ENCODE measurements at regions not wholly inside any gene's neighbourhood (a gene's known extent, or its start where the extent isn't known, plus 50 kb on each side); places are given as distances from the start of the nearest gene placed in this dataset.

DNA sequence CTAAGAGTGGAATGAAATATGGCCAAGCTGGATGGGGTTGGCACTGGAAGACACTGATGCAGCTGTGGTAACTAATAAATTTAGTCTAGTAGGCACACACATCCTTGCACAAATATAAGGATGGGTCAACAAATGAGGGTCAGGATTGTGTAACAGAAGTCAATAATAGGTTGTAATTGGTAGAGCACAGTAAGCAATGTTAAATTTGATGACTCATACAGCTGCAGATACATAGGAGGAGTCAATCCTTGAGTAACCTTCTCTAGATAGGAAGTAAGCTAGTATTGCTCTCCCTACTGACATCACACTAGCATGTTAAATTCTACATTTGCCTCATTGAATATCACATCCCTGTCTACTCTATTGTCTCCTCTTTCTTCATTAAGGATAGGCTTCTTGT, 332.1 kb downstream of the PTPRC start:
- no peak overlapping the region for H3K27ac ChIP-seq
- H3K9me3 ChIP-seq, result no peaks in the 10 kb centered on the region
- no peaks in the 10 kb centered on the region for H3K36me3 ChIP-seq
- no peak overlapping the region for H3K4me3 ChIP-seq
- TF ChIP-seq, protein P1, sequence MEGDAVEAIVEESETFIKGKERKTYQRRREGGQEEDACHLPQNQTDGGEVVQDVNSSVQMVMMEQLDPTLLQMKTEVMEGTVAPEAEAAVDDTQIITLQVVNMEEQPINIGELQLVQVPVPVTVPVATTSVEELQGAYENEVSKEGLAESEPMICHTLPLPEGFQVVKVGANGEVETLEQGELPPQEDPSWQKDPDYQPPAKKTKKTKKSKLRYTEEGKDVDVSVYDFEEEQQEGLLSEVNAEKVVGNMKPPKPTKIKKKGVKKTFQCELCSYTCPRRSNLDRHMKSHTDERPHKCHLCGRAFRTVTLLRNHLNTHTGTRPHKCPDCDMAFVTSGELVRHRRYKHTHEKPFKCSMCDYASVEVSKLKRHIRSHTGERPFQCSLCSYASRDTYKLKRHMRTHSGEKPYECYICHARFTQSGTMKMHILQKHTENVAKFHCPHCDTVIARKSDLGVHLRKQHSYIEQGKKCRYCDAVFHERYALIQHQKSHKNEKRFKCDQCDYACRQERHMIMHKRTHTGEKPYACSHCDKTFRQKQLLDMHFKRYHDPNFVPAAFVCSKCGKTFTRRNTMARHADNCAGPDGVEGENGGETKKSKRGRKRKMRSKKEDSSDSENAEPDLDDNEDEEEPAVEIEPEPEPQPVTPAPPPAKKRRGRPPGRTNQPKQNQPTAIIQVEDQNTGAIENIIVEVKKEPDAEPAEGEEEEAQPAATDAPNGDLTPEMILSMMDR (IDR thresholded peaks at IDR 0.05), result no peak
- ATAC-seq (ENCODE audit: insufficient number of reproducible peaks, low FRiP score, low read depth) (no peak), DNase-seq (ENCODE audit: low spot score) (no peak)
- H3K27me3 ChIP-seq (replicated peaks; ENCODE audit: insufficient read depth), result no peaks in the 10 kb centered on the region
- H3K4me1 ChIP-seq (ENCODE audit: control insufficient read depth in 1 of 2, low read depth in 2 of 2), result no peaks in the 10 kb centered on the region

DNA sequence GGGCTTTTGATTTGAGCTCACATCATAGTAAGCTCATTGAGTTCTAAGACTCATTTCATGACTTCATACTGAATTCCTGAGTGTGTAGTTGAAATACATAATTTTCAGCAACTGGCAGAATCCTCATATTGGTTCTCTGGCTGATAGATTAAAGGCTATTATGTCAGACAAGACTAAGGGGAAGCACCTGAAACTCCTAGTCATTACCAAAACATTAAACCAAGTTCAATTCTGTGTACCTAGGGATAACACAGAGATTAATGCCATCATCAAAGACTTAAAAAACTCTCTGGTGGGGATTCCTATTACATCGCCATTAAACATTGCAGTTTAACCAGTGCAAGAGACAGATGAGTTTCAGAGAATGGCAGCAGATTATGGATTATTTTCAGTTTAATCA, 339.1 kb downstream of the PTPRC start:
- DNase-seq (ENCODE audit: low spot score) (no peak), ATAC-seq (ENCODE audit: insufficient number of reproducible peaks, low FRiP score, low read depth) (no peak)
- TF ChIP-seq, protein P1 (IDR thresholded peaks at IDR 0.05), result no peak
- Histone ChIP-seq H3K27me3 (replicated peaks; ENCODE audit: insufficient read depth) (no peaks in the 10 kb centered on the region), H3K27ac (no peak overlapping the region), H3K4me1 (ENCODE audit: control insufficient read depth in 1 of 2, low read depth in 2 of 2) (no peaks in the 10 kb centered on the region), H3K4me3 (no peak overlapping the region), H3K36me3 (no peaks in the 10 kb centered on the region), H3K9me3 (no peaks in the 10 kb centered on the region)

DNA sequence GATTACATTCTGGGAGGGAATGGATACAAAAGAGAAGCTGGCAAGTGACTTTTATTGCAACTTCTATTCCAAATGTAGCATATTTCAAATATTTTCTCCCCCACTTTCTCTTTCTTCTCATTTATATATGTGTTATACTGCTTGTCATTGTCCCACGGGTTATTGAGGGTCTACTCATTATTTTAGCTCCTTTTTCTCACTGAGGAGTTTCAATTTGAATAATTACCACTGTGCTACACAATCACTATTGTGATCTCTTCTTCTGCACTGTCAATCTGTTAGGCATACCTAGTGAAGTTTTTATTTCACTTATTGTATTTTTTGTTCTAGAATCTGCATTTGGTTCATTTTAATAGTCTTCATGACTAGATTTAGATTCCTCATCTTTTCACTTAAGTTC, 339.7 kb downstream of the PTPRC start:
- Histone ChIP-seq H3K9me3 (no peaks in the 10 kb centered on the region), H3K36me3 (no peaks in the 10 kb centered on the region), H3K27me3 (replicated peaks; ENCODE audit: insufficient read depth) (no peaks in the 10 kb centered on the region), H3K4me1 (ENCODE audit: control insufficient read depth in 1 of 2, low read depth in 2 of 2) (no peaks in the 10 kb centered on the region), H3K27ac (no peak overlapping the region), H3K4me3 (no peak overlapping the region)
- ATAC-seq (ENCODE audit: insufficient number of reproducible peaks, low FRiP score, low read depth) (no peak), DNase-seq (ENCODE audit: low spot score) (no peak)
- TF ChIP-seq, protein P1 (IDR thresholded peaks at IDR 0.05), result no peak

- no peaks in the 10 kb centered on the region for H3K9me3 ChIP-seq
- H3K36me3 ChIP-seq, result no peaks in the 10 kb centered on the region
- ATAC-seq (ENCODE audit: insufficient number of reproducible peaks, low FRiP score, low read depth) (no peak), DNase-seq (ENCODE audit: low spot score) (no peak)
- no peaks in the 10 kb centered on the region for H3K27me3 ChIP-seq (replicated peaks; ENCODE audit: insufficient read depth)
- no peak overlapping the region for H3K27ac ChIP-seq
- H3K4me1 ChIP-seq (ENCODE audit: control insufficient read depth in 1 of 2, low read depth in 2 of 2), result no peaks in the 10 kb centered on the region
- TF ChIP-seq, protein P1 (IDR thresholded peaks at IDR 0.05), result no peak
- H3K4me3 ChIP-seq, result no peak overlapping the region
Observed at GRCh38 chr1:198986036-198986435, 347.2 kb downstream of the PTPRC start.

GRCh38 chr1:198986442-198986841, 347.6 kb downstream of the PTPRC start:
- Histone ChIP-seq H3K4me3 (no peak overlapping the region), H3K4me1 (ENCODE audit: control insufficient read depth in 1 of 2, low read depth in 2 of 2) (no peaks in the 10 kb centered on the region), H3K27ac (no peak overlapping the region), H3K9me3 (no peaks in the 10 kb centered on the region), H3K27me3 (replicated peaks; ENCODE audit: insufficient read depth) (no peaks in the 10 kb centered on the region), H3K36me3 (no peaks in the 10 kb centered on the region)
- DNase-seq (ENCODE audit: low spot score), result no peak
- TF ChIP-seq, protein P1 (IDR thresholded peaks at IDR 0.05), result no peak
- ATAC-seq (ENCODE audit: insufficient number of reproducible peaks, low FRiP score, low read depth), result no peak

All from thoracic aorta (tissue), 2 donors.